Activated naive CD4-positive, alpha-beta T cell treated with anti-CD3 and anti-CD28 coated beads, Interleukin-2, amount 10 ng/mL, durations not matched to agents 7 days and 5 days (primary cell): ENCODE measurements at regions not wholly inside any gene's neighbourhood (a gene's known extent, or its start where the extent isn't known, plus 50 kb on each side); places are given as distances from the start of the nearest gene placed in this dataset.

Experiments used
- CTCF ChIA-PET: fragments of 350-600 bp; sonication (Branson Sonifier 250); formaldehyde crosslinking; loops from one replicate; lab custom pipeline; 2021; ENCODE audit warnings: antibody characterized with exemption; lab: Charles Lee
- DNase-seq: peaks from one replicate; pipeline ENCODE4 v3.0.0-alpha.2; 2020
- H3K27ac Mint-ChIP-seq: one replicate; pipeline ENCODE4 v1.8.0; 2021; ENCODE audit warnings: mild to moderate bottlenecking, moderate library complexity, mixed read lengths
- H3K27me3 Mint-ChIP-seq: one replicate; pipeline ENCODE4 v1.8.0; 2021; ENCODE audit warnings: mild to moderate bottlenecking, mixed read lengths
- H3K36me3 Mint-ChIP-seq: one replicate; pipeline ENCODE4 v1.8.0; 2021; ENCODE audit warnings: mixed read lengths
- H3K4me1 Mint-ChIP-seq: one replicate; pipeline ENCODE4 v1.8.0; 2021; ENCODE audit warnings: mixed read lengths
- H3K4me3 Mint-ChIP-seq: one replicate; pipeline ENCODE4 v1.8.0; 2021; ENCODE audit warnings: mild to moderate bottlenecking, moderate library complexity, mixed read lengths
- H3K9me3 Mint-ChIP-seq: one replicate; pipeline ENCODE4 v1.8.0; 2021; ENCODE audit warnings: mixed read lengths

- DNase-seq = no peak
- H3K4me3 Mint-ChIP-seq = no peak overlapping the region
- H3K27me3 Mint-ChIP-seq = no peaks in the 10 kb centered on the region
- H3K9me3 Mint-ChIP-seq = peaks cover 6% of the 10 kb centered on the region
- H3K36me3 Mint-ChIP-seq = no peaks in the 10 kb centered on the region
- CTCF ChIA-PET = no interaction called here
- H3K27ac Mint-ChIP-seq = no peak overlapping the region
- H3K4me1 Mint-ChIP-seq = no peaks in the 10 kb centered on the region
Observed at GRCh38 chr5:2487152-2487763, 264.2 kb downstream of the IRX2 start.

- H3K27ac Mint-ChIP-seq = no peak overlapping the region
- H3K9me3 Mint-ChIP-seq = peaks cover 11% of the 10 kb centered on the region
- H3K4me3 Mint-ChIP-seq = no peak overlapping the region
- CTCF ChIA-PET = no interaction called here
- no peaks in the 10 kb centered on the region for H3K36me3 Mint-ChIP-seq
- no peak for DNase-seq
- no peaks in the 10 kb centered on the region for H3K27me3 Mint-ChIP-seq
- no peaks in the 10 kb centered on the region for H3K4me1 Mint-ChIP-seq
Observed at GRCh38 chr5:2486373-2486772, 265.1 kb downstream of the IRX2 start.

GRCh38 chr5:2482778-2483177 is 268.7 kb downstream of the IRX2 start:
- H3K4me1 Mint-ChIP-seq = no peaks in the 10 kb centered on the region
- H3K9me3 Mint-ChIP-seq = peaks cover 23% of the 10 kb centered on the region
- H3K27me3 Mint-ChIP-seq = no peaks in the 10 kb centered on the region
- CTCF ChIA-PET = no interaction called here
- no peak overlapping the region for H3K27ac Mint-ChIP-seq
- DNase-seq = no peak
- no peaks in the 10 kb centered on the region for H3K36me3 Mint-ChIP-seq
- no peak overlapping the region for H3K4me3 Mint-ChIP-seq

GRCh38 chr5:2480871-2481270 is 270.6 kb downstream of the IRX2 start:
- no peak overlapping the region for H3K4me3 Mint-ChIP-seq

GRCh38 chr5:2475902-2476301 is 275.6 kb downstream of the IRX2 start:
- Mint-ChIP-seq H3K9me3 (peaks cover 9% of the 10 kb centered on the region), H3K36me3 (no peaks in the 10 kb centered on the region), H3K27me3 (no peaks in the 10 kb centered on the region), H3K4me1 (no peaks in the 10 kb centered on the region), H3K27ac (no peak overlapping the region), H3K4me3 (no peak overlapping the region)
- no peak for DNase-seq
- CTCF ChIA-PET = no interaction called here

More at GRCh38 chr5:2480871-2481270, 270.6 kb downstream of the IRX2 start:
- CTCF ChIA-PET = no interaction called here
- no peaks in the 10 kb centered on the region for H3K4me1 Mint-ChIP-seq
- no peak overlapping the region for H3K27ac Mint-ChIP-seq
- no peaks in the 10 kb centered on the region for H3K36me3 Mint-ChIP-seq
- no peaks in the 10 kb centered on the region for H3K27me3 Mint-ChIP-seq
- DNase-seq = no peak
- peaks cover 23% of the 10 kb centered on the region for H3K9me3 Mint-ChIP-seq

GRCh38 chr5:2472670-2473069 is 278.8 kb downstream of the IRX2 start:
- no peaks in the 10 kb centered on the region for H3K4me1 Mint-ChIP-seq
- H3K36me3 Mint-ChIP-seq = no peaks in the 10 kb centered on the region
- H3K27me3 Mint-ChIP-seq = no peaks in the 10 kb centered on the region
- H3K9me3 Mint-ChIP-seq = peaks cover 3% of the 10 kb centered on the region
- DNase-seq = no peak
- H3K27ac Mint-ChIP-seq = no peak overlapping the region
- no peak overlapping the region for H3K4me3 Mint-ChIP-seq
- CTCF ChIA-PET = no interaction called here

GRCh38 chr5:2471152-2471879 is 280.2 kb downstream of the IRX2 start:
- no peaks in the 10 kb centered on the region for H3K36me3 Mint-ChIP-seq
- H3K4me3 Mint-ChIP-seq = no peak overlapping the region
- CTCF ChIA-PET = no interaction called here

GRCh38 chr5:2466966-2467365 is 284.5 kb downstream of the IRX2 start:
- H3K4me1 Mint-ChIP-seq = no peaks in the 10 kb centered on the region
- no peak for DNase-seq
- H3K36me3 Mint-ChIP-seq = no peaks in the 10 kb centered on the region
- H3K4me3 Mint-ChIP-seq = no peak overlapping the region
- no peak overlapping the region for H3K27ac Mint-ChIP-seq
- peaks cover 3% of the 10 kb centered on the region for H3K9me3 Mint-ChIP-seq
- CTCF ChIA-PET = no interaction called here
- H3K27me3 Mint-ChIP-seq = no peaks in the 10 kb centered on the region

More at GRCh38 chr5:2471152-2471879, 280.2 kb downstream of the IRX2 start:
- no peaks in the 10 kb centered on the region for H3K4me1 Mint-ChIP-seq
- DNase-seq = no peak
- H3K9me3 Mint-ChIP-seq = peaks cover 3% of the 10 kb centered on the region
- H3K27me3 Mint-ChIP-seq = no peaks in the 10 kb centered on the region
- no peak overlapping the region for H3K27ac Mint-ChIP-seq

- H3K27me3 Mint-ChIP-seq = no peaks in the 10 kb centered on the region
- no peaks in the 10 kb centered on the region for H3K36me3 Mint-ChIP-seq
- no peak overlapping the region for H3K27ac Mint-ChIP-seq
- CTCF ChIA-PET = no interaction called here
- H3K4me3 Mint-ChIP-seq = no peak overlapping the region
- no peak for DNase-seq
- no peaks in the 10 kb centered on the region for H3K9me3 Mint-ChIP-seq
- no peaks in the 10 kb centered on the region for H3K4me1 Mint-ChIP-seq
Observed at GRCh38 chr5:2465383-2465782, 286.1 kb downstream of the IRX2 start.

GRCh38 chr5:2464141-2464540 is 287.3 kb downstream of the IRX2 start:
- H3K27me3 Mint-ChIP-seq = no peaks in the 10 kb centered on the region
- no peak overlapping the region for H3K4me3 Mint-ChIP-seq
- H3K4me1 Mint-ChIP-seq = no peaks in the 10 kb centered on the region

GRCh38 chr5:2461701-2462691 is 289.5 kb downstream of the IRX2 start:
- Mint-ChIP-seq H3K27me3 (no peaks in the 10 kb centered on the region), H3K4me3 (no peak overlapping the region), H3K27ac (no peak overlapping the region), H3K9me3 (no peaks in the 10 kb centered on the region), H3K36me3 (no peaks in the 10 kb centered on the region), H3K4me1 (no peaks in the 10 kb centered on the region)
- no peak for DNase-seq
- CTCF ChIA-PET = no interaction called here

More at GRCh38 chr5:2464141-2464540, 287.3 kb downstream of the IRX2 start:
- Mint-ChIP-seq H3K9me3 (no peaks in the 10 kb centered on the region), H3K27ac (no peak overlapping the region), H3K36me3 (no peaks in the 10 kb centered on the region)
- DNase-seq = no peak
- CTCF ChIA-PET = no interaction called here

GRCh38 chr5:2460098-2460497 is 291.4 kb downstream of the IRX2 start:
- CTCF ChIA-PET = no interaction called here
- Mint-ChIP-seq H3K4me3 (no peak overlapping the region), H3K27me3 (no peaks in the 10 kb centered on the region)

GRCh38 chr5:2459251-2459650 is 292.2 kb downstream of the IRX2 start:
- H3K36me3 Mint-ChIP-seq = no peaks in the 10 kb centered on the region
- no peaks in the 10 kb centered on the region for H3K9me3 Mint-ChIP-seq
- no peak overlapping the region for H3K27ac Mint-ChIP-seq
- no peak for DNase-seq
- H3K27me3 Mint-ChIP-seq = no peaks in the 10 kb centered on the region
- no peak overlapping the region for H3K4me3 Mint-ChIP-seq
- CTCF ChIA-PET = no interaction called here
- H3K4me1 Mint-ChIP-seq = no peaks in the 10 kb centered on the region

More at GRCh38 chr5:2460098-2460497, 291.4 kb downstream of the IRX2 start:
- no peak for DNase-seq
- Mint-ChIP-seq H3K36me3 (no peaks in the 10 kb centered on the region), H3K9me3 (no peaks in the 10 kb centered on the region), H3K27ac (no peak overlapping the region), H3K4me1 (no peaks in the 10 kb centered on the region)

GRCh38 chr5:2455878-2456277 is 295.6 kb downstream of the IRX2 start:
- no peaks in the 10 kb centered on the region for H3K4me1 Mint-ChIP-seq
- no peaks in the 10 kb centered on the region for H3K36me3 Mint-ChIP-seq
- no peak overlapping the region for H3K4me3 Mint-ChIP-seq
- H3K9me3 Mint-ChIP-seq = no peaks in the 10 kb centered on the region
- no peaks in the 10 kb centered on the region for H3K27me3 Mint-ChIP-seq
- CTCF ChIA-PET = no interaction called here
- DNase-seq = no peak
- no peak overlapping the region for H3K27ac Mint-ChIP-seq
